ENCODE measurements at regions not wholly inside any gene's neighbourhood (a gene's known extent, or its start where the extent isn't known, plus 50 kb on each side); places are given as distances from the start of the nearest gene placed in this dataset.

GRCh38 chr1:218983433-218983832, 190.2 kb upstream of the LYPLAL1 start:
- TF ChIP-seq CTCF (IDR thresholded peaks at IDR 0.05; ENCODE audit: insufficient read depth, low read length) = no peak
- H3K4me3 ChIP-seq (ENCODE audit: low read depth, low read length) = no peak overlapping the region

GRCh38 chr1:218983848-218984247, 189.8 kb upstream of the LYPLAL1 start:
- no peak overlapping the region for H3K4me3 ChIP-seq (ENCODE audit: low read depth, low read length)
- TF ChIP-seq CTCF (IDR thresholded peaks at IDR 0.05; ENCODE audit: insufficient read depth, low read length) = no peak
- no peak for DNase-seq (ENCODE audit: low read depth)

More at GRCh38 chr1:218983433-218983832, 190.2 kb upstream of the LYPLAL1 start:
- no peak for DNase-seq (ENCODE audit: low read depth)

GRCh38 chr1:218985424-218985984, 188.2 kb upstream of the LYPLAL1 start:
- H3K4me3 ChIP-seq (ENCODE audit: low read depth, low read length) = no peak overlapping the region
- no peak for DNase-seq (ENCODE audit: low read depth)
- TF ChIP-seq CTCF (IDR thresholded peaks at IDR 0.05; ENCODE audit: insufficient read depth, low read length) = no peak

GRCh38 chr1:218986816-218987215, 186.9 kb upstream of the LYPLAL1 start:
- no peak overlapping the region for H3K4me3 ChIP-seq (ENCODE audit: low read depth, low read length)
- no peak for TF ChIP-seq CTCF (IDR thresholded peaks at IDR 0.05; ENCODE audit: insufficient read depth, low read length)
- DNase-seq (ENCODE audit: low read depth) = no peak

- no peak for TF ChIP-seq CTCF (IDR thresholded peaks at IDR 0.05; ENCODE audit: insufficient read depth, low read length)
- H3K4me3 ChIP-seq (ENCODE audit: low read depth, low read length) = no peak overlapping the region
- no peak for DNase-seq (ENCODE audit: low read depth)
These were observed 183.7 kb upstream of the LYPLAL1 start for GRCh38 chr1:218990019-218990418.

- no peak for TF ChIP-seq CTCF (IDR thresholded peaks at IDR 0.05; ENCODE audit: insufficient read depth, low read length)
- no peak overlapping the region for H3K4me3 ChIP-seq (ENCODE audit: low read depth, low read length)
- no peak for DNase-seq (ENCODE audit: low read depth)
These were observed 182.6 kb upstream of the LYPLAL1 start for GRCh38 chr1:218991089-218991488.

- H3K4me3 ChIP-seq (ENCODE audit: low read depth, low read length) = no peak overlapping the region
- no peak for DNase-seq (ENCODE audit: low read depth)
- no peak for TF ChIP-seq CTCF (IDR thresholded peaks at IDR 0.05; ENCODE audit: insufficient read depth, low read length)
These were observed 179.1 kb upstream of the LYPLAL1 start for GRCh38 chr1:218994615-218995014.

All from fibroblast of the aortic adventitia (primary cell).